PC-3 (cell line): ENCODE measurements at regions not wholly inside any gene's neighbourhood (a gene's known extent, or its start where the extent isn't known, plus 50 kb on each side); places are given as distances from the start of the nearest gene placed in this dataset.

Experiments
- CTCF ChIP-seq: fragments of 300-600 bp; sonication (generic); conservative IDR thresholded peaks from 2 replicates; pipeline ENCODE4 v1.5.1; 2017; ENCODE audit warnings: antibody characterized with exemption, low read depth, mild to moderate bottlenecking, low read length
- EZH2 ChIP-seq: fragments of 300-600 bp; sonication (generic); IDR thresholded peaks from one replicate; pipeline ENCODE4 v1.6.1; 2017; ENCODE audit warnings: antibody characterized with exemption, mild to moderate bottlenecking, low read length; ENCODE audit not compliant: unreplicated experiment

DNA sequence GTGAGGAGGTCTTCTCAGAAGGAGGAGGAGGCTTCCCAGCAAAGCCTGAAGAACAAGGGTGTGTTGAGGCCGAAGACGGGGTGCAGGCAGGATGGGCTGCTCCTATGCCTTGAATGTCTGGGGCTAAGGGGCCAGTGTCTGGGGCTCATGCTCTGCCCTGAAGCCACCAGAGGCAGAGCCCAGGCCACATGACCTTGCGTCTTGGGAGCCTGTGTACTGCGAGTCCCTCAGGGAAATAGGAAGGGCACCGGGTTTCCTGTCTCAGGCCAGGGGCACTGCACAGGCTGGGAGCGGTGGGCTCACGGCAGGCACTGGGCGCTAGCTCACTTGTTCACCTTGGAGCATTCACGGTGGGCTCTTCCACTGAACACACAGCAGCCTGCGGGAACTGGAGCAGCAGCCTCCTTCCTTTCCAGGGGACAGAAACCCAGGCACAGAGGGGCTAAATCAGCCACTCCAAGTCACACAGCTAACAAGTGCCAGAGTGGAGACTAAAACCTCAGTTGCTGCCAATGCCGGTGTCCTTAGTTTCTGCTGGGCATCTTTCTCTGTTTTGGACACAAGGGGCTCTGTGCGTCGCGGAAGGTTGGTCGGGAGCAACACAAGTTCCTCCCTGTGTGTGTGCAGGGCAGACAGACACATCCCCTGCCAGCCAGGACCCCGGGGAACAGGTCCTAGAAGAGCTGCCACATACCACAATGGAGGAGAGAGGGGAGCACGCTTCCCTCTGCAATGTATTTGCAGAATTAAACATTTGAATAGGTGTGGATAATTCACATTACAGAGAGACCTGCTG lies 104.8 kb upstream of the C1orf174 start:
- TF ChIP-seq CTCF (no peak), EZH2 (no peak)
